Fibroblast of lung (primary cell): ENCODE measurements at regions not wholly inside any gene's neighbourhood (a gene's known extent, or its start where the extent isn't known, plus 50 kb on each side); places are given as distances from the start of the nearest gene placed in this dataset.

Experiments used
- DNase-seq, 2 donors: peaks; one replicate each; pipeline versions ENCODE4 v3.0.0 to v3.0.0-alpha.2; 2010; ENCODE audit warnings: low read depth in 2 of 2
- H2AFZ ChIP-seq: 2 replicates; pipeline ENCODE4 v1.5.1; 2012; ENCODE audit warnings: low read length, control low read depth, inconsistent platforms
- H3K27ac ChIP-seq: 2 replicates; pipeline ENCODE4 v1.5.1; 2011; ENCODE audit warnings: low read length, control low read depth; ENCODE audit not compliant: insufficient read depth
- H3K27me3 ChIP-seq: 2 replicates; pipeline ENCODE4 v1.5.1; 2011; ENCODE audit warnings: mild to moderate bottlenecking, low read length; ENCODE audit not compliant: control insufficient read depth, insufficient read depth
- H3K36me3 ChIP-seq: 2 replicates; pipeline ENCODE4 v1.5.1; 2011; ENCODE audit warnings: low read length; ENCODE audit not compliant: control insufficient read depth, insufficient read depth
- H3K4me1 ChIP-seq: 2 replicates; pipeline ENCODE4 v1.5.1; 2011; ENCODE audit warnings: low read length; ENCODE audit not compliant: control insufficient read depth, insufficient read depth; ENCODE audit errors: extremely low read depth
- H3K4me2 ChIP-seq: 2 replicates; pipeline ENCODE4 v1.5.1; 2011; ENCODE audit warnings: low read length, control low read depth; ENCODE audit not compliant: insufficient read depth; ENCODE audit errors: extremely low read depth
- H3K4me3 ChIP-seq, 4 experiments: fragments of 200-600 bp in 1 of 4; sonication (generic) in 1 of 4; replicated peaks in 1 of 4; 2 replicates each; pipeline ENCODE4 v1.5.1; 2011 to 2016; ENCODE audit warnings: low read length in 4 of 4, low read depth in 3 of 4, mild to moderate bottlenecking in 3 of 4, control low read depth in 2 of 4, inconsistent platforms in 1 of 4, mixed read lengths in 1 of 4; ENCODE audit not compliant: insufficient read depth in 1 of 4; ENCODE audit errors: control extremely low read depth in 1 of 4
- H3K79me2 ChIP-seq: 2 replicates; pipeline ENCODE4 v1.5.1; 2012; ENCODE audit warnings: mild to moderate bottlenecking, low read length, inconsistent platforms; ENCODE audit not compliant: control insufficient read depth, insufficient read depth
- H3K9ac ChIP-seq: 2 replicates; pipeline ENCODE4 v1.5.1; 2011; ENCODE audit warnings: mild to moderate bottlenecking, low read length, control low read depth; ENCODE audit not compliant: insufficient read depth
- H3K9me3 ChIP-seq: 2 replicates; pipeline ENCODE4 v1.5.1; 2012; ENCODE audit warnings: low read depth, low read length; ENCODE audit not compliant: control insufficient read depth, insufficient read depth
- H4K20me1 ChIP-seq: 2 replicates; pipeline ENCODE4 v1.5.1; 2011; ENCODE audit warnings: low read length; ENCODE audit not compliant: control insufficient read depth, insufficient read depth; ENCODE audit errors: extremely low read depth
- CTCF ChIP-seq, 2 donors: IDR thresholded peaks in 1 of 2; conservative IDR thresholded peaks in 1 of 2; 1 replicate in 1 of 2; 2 replicates in 1 of 2; pipeline ENCODE4 v1.5.1; 2011 to 2012; ENCODE audit warnings: low read length in 2 of 2, control low read depth in 1 of 2, inconsistent platforms in 1 of 2, low read depth in 1 of 2, mild to moderate bottlenecking in 1 of 2
- EZH2 ChIP-seq: IDR thresholded peaks from 2 replicates; pipeline ENCODE4 v1.5.1; 2012; ENCODE audit warnings: low read length, control low read depth, mild to moderate bottlenecking; ENCODE audit errors: missing control alignments

- DNase-seq = peak in 1 of 2 donors; percentile 18
- Histone ChIP-seq H3K36me3 (no peaks in the 10 kb centered on the region), H3K4me3 (no peak overlapping the region), H3K9ac (no peak overlapping the region), H2AFZ (no peak overlapping the region), H3K4me2 (no peak overlapping the region), H3K9me3 (no peaks in the 10 kb centered on the region), H4K20me1 (no peaks in the 10 kb centered on the region), H3K79me2 (no peaks in the 10 kb centered on the region), H3K27me3 (no peaks in the 10 kb centered on the region), H3K27ac (no peak overlapping the region), H3K4me1 (no peaks in the 10 kb centered on the region)
- no peak for TF ChIP-seq CTCF (conservative IDR thresholded peaks at IDR 0.05 in 1 of 2, IDR thresholded peaks at IDR 0.05 in 1 of 2; ENCODE audit: low read depth in 1 of 2, low read length in 2 of 2)
- TF ChIP-seq EZH2 = no peak
Observed at GRCh38 chr7:51970961-51971665, 654.5 kb upstream of the COBL start.

- Histone ChIP-seq H3K4me1 (no peaks in the 10 kb centered on the region), H3K27me3 (no peaks in the 10 kb centered on the region), H3K9ac (no peak overlapping the region), H3K36me3 (no peaks in the 10 kb centered on the region), H3K4me3 (no peak overlapping the region), H3K79me2 (no peaks in the 10 kb centered on the region), H3K4me2 (no peak overlapping the region), H4K20me1 (no peaks in the 10 kb centered on the region), H3K9me3 (no peaks in the 10 kb centered on the region), H3K27ac (no peak overlapping the region), H2AFZ (no peak overlapping the region)
- TF ChIP-seq EZH2 (no peak), CTCF (conservative IDR thresholded peaks at IDR 0.05 in 1 of 2, IDR thresholded peaks at IDR 0.05 in 1 of 2; ENCODE audit: low read depth in 1 of 2, low read length in 2 of 2) (no peak)
- no peak for DNase-seq
Observed at GRCh38 chr7:51968461-51968860, 651.9 kb upstream of the COBL start.

- Histone ChIP-seq H2AFZ (no peak overlapping the region), H3K4me3 (no peak overlapping the region), H3K27me3 (no peaks in the 10 kb centered on the region), H3K9me3 (no peaks in the 10 kb centered on the region), H3K4me2 (no peak overlapping the region), H3K9ac (no peak overlapping the region), H3K27ac (no peak overlapping the region), H3K79me2 (no peaks in the 10 kb centered on the region), H3K36me3 (no peaks in the 10 kb centered on the region), H4K20me1 (no peaks in the 10 kb centered on the region), H3K4me1 (no peaks in the 10 kb centered on the region)
- TF ChIP-seq EZH2 (no peak), CTCF (conservative IDR thresholded peaks at IDR 0.05 in 1 of 2, IDR thresholded peaks at IDR 0.05 in 1 of 2; ENCODE audit: low read depth in 1 of 2, low read length in 2 of 2) (no peak)
- no peak for DNase-seq
Observed at GRCh38 chr7:51965454-51965853, 648.8 kb upstream of the COBL start.
